ENCODE measurements at regions not wholly inside any gene's neighbourhood (a gene's known extent, or its start where the extent isn't known, plus 50 kb on each side); places are given as distances from the start of the nearest gene placed in this dataset.

DNA sequence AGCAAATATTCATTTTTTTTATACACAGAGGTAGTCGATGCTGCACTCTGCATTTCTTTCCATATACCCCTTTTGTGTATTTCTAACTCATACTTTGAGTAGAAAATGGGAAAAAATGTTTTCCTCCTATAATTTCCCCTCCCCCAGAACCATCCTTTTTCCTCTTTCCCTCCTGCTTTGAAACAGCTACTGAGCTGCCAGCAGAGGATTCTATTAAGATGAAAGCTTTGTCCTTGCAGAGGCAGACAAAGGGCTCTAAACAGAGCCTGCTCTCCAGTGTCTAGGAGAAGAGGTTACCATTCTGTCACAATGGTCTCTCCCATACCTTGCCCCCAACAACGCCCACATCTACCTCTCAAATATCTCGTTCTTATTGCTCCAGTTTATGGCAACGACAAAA lies 74.6 kb upstream of the OSBPL8 start:
- Histone ChIP-seq H3K4me1 (ENCODE audit: control insufficient read depth, insufficient read depth, low read length) (peaks cover 36% of the 10 kb centered on the region), H3K27ac (ENCODE audit: low read depth, low read length) (no peak overlapping the region), H3K27me3 (ENCODE audit: control insufficient read depth, insufficient read depth, low read length) (no peaks in the 10 kb centered on the region), H3K4me3 (ENCODE audit: low read depth, low read length) (no peak overlapping the region), H3K9me3 (ENCODE audit: control insufficient read depth, insufficient read depth, low read depth, low read length) (no peaks in the 10 kb centered on the region), H3K36me3 (ENCODE audit: control insufficient read depth, insufficient read depth, low read length) (no peaks in the 10 kb centered on the region), H3K9ac (ENCODE audit: low read length) (no peak overlapping the region)

DNA sequence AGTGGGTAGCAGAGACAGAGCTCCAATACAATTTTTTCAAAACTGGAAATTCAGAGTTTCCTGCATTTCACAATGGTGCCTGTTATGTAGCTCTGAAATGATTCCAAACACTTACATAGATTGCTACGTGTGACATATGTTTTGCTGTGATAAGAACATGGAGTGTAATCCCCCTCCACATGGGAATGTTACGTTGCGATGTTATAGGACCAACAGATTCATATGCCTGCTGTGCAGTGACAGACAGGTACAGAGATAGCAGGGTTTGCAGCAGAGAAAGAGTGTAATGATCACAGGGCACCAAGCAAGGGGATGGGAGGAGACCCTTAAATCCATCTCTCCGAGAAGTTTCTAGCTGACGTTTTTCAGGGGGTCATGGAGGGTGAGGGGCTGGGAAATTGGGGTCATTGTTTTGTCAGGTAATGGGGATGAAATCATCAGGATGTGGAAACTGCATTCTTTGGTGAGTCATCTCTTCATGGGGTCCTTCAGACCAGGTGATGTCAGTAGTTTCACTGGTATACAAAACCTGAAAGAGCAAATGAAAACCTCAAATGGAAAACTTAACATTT lies 76.6 kb upstream of the OSBPL8 start:
- no peaks in the 10 kb centered on the region for H3K9me3 ChIP-seq (ENCODE audit: control insufficient read depth, insufficient read depth, low read depth, low read length)
- no peak overlapping the region for H3K27ac ChIP-seq (ENCODE audit: low read depth, low read length)
- peaks cover 29% of the 10 kb centered on the region for H3K4me1 ChIP-seq (ENCODE audit: control insufficient read depth, insufficient read depth, low read length)
- H3K36me3 ChIP-seq (ENCODE audit: control insufficient read depth, insufficient read depth, low read length), result no peaks in the 10 kb centered on the region
- peak overlapping the region; percentile 60 for H3K9ac ChIP-seq (ENCODE audit: low read length)
- no peak overlapping the region for H3K4me3 ChIP-seq (ENCODE audit: low read depth, low read length)
- no peaks in the 10 kb centered on the region for H3K27me3 ChIP-seq (ENCODE audit: control insufficient read depth, insufficient read depth, low read length)

GRCh38 chr12:76637807-76638206 lies 78.2 kb upstream of the OSBPL8 start:
- H3K36me3 ChIP-seq (ENCODE audit: control insufficient read depth, insufficient read depth, low read length), result no peaks in the 10 kb centered on the region
- no peak overlapping the region for H3K9ac ChIP-seq (ENCODE audit: low read length)
- no peak overlapping the region for H3K27ac ChIP-seq (ENCODE audit: low read depth, low read length)
- H3K27me3 ChIP-seq (ENCODE audit: control insufficient read depth, insufficient read depth, low read length), result no peaks in the 10 kb centered on the region
- H3K9me3 ChIP-seq (ENCODE audit: control insufficient read depth, insufficient read depth, low read depth, low read length), result no peaks in the 10 kb centered on the region
- no peak overlapping the region for H3K4me3 ChIP-seq (ENCODE audit: low read depth, low read length)
- H3K4me1 ChIP-seq (ENCODE audit: control insufficient read depth, insufficient read depth, low read length), result peaks cover 26% of the 10 kb centered on the region

DNA sequence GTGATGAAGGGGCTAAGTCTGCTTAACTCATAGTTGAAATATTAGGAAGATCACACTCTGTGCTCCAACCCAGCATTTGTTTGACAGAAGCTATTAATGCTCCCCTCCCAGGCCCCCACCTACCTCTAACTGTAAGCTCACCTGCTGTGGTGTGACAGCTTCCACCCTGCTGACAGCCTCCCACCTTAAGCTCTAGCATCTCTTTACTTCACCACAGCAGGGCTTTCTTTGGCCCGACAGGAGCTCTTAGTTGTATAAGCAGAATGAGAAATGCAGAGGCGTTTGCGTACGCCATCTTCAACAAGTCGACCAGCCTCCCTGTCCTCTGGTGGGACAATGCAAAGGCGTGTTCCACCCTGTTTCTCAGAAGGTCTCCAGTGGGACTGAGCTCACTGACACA lies 80.1 kb upstream of the OSBPL8 start:
- no peak overlapping the region for H3K9ac ChIP-seq (ENCODE audit: low read length)
- H3K36me3 ChIP-seq (ENCODE audit: control insufficient read depth, insufficient read depth, low read length), result no peaks in the 10 kb centered on the region
- H3K27me3 ChIP-seq (ENCODE audit: control insufficient read depth, insufficient read depth, low read length), result no peaks in the 10 kb centered on the region
- H3K4me3 ChIP-seq (ENCODE audit: low read depth, low read length), result no peak overlapping the region
- H3K27ac ChIP-seq (ENCODE audit: low read depth, low read length), result no peak overlapping the region
- peaks cover 10% of the 10 kb centered on the region; the same call in 1 of the 2 replicates for H3K4me1 ChIP-seq (ENCODE audit: control insufficient read depth, insufficient read depth, low read length)
- H3K9me3 ChIP-seq (ENCODE audit: control insufficient read depth, insufficient read depth, low read depth, low read length), result no peaks in the 10 kb centered on the region

DNA sequence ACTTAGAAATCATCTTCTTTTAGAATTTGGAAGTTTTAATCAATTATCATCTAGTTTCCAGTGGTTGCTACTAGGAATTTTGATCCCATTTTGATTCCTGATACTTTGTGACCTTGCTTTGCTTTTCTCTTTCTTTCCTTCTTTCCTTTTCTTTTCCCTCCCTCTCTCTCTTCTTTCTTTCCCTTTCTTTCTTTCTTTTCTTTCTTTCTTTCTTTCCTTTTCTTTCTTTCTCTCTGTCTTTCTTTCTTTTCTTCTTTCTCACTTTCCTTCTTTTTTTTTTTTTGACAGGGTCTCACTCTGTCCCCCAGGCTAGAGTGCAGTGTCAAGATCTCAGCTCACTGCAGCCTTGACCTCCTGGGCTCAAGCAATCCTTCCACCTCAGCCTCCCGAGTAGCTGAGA lies 81.5 kb upstream of the OSBPL8 start:
- H3K27ac ChIP-seq (ENCODE audit: low read depth, low read length), result no peak overlapping the region
- no peak overlapping the region for H3K9ac ChIP-seq (ENCODE audit: low read length)
- H3K27me3 ChIP-seq (ENCODE audit: control insufficient read depth, insufficient read depth, low read length), result no peaks in the 10 kb centered on the region
- H3K9me3 ChIP-seq (ENCODE audit: control insufficient read depth, insufficient read depth, low read depth, low read length), result no peaks in the 10 kb centered on the region
- no peaks in the 10 kb centered on the region for H3K36me3 ChIP-seq (ENCODE audit: control insufficient read depth, insufficient read depth, low read length)
- H3K4me1 ChIP-seq (ENCODE audit: control insufficient read depth, insufficient read depth, low read length), result peaks cover 7% of the 10 kb centered on the region; the same call in 1 of the 2 replicates
- no peak overlapping the region for H3K4me3 ChIP-seq (ENCODE audit: low read depth, low read length)

GRCh38 chr12:76641961-76642360 lies 82.4 kb upstream of the OSBPL8 start:
- Histone ChIP-seq H3K27me3 (ENCODE audit: control insufficient read depth, insufficient read depth, low read length) (no peaks in the 10 kb centered on the region), H3K9me3 (ENCODE audit: control insufficient read depth, insufficient read depth, low read depth, low read length) (no peaks in the 10 kb centered on the region), H3K9ac (ENCODE audit: low read length) (no peak overlapping the region), H3K4me1 (ENCODE audit: control insufficient read depth, insufficient read depth, low read length) (no peaks in the 10 kb centered on the region), H3K27ac (ENCODE audit: low read depth, low read length) (no peak overlapping the region), H3K36me3 (ENCODE audit: control insufficient read depth, insufficient read depth, low read length) (no peaks in the 10 kb centered on the region), H3K4me3 (ENCODE audit: low read depth, low read length) (no peak overlapping the region)

- Histone ChIP-seq H3K9ac (ENCODE audit: low read length) (no peak overlapping the region), H3K9me3 (ENCODE audit: control insufficient read depth, insufficient read depth, low read depth, low read length) (no peaks in the 10 kb centered on the region), H3K27me3 (ENCODE audit: control insufficient read depth, insufficient read depth, low read length) (no peaks in the 10 kb centered on the region), H3K36me3 (ENCODE audit: control insufficient read depth, insufficient read depth, low read length) (no peaks in the 10 kb centered on the region), H3K27ac (ENCODE audit: low read depth, low read length) (no peak overlapping the region), H3K4me1 (ENCODE audit: control insufficient read depth, insufficient read depth, low read length) (no peaks in the 10 kb centered on the region), H3K4me3 (ENCODE audit: low read depth, low read length) (no peak overlapping the region)
These were observed 83.9 kb upstream of the OSBPL8 start for GRCh38 chr12:76643438-76643837.

GRCh38 chr12:76644950-76645349 lies 85.4 kb upstream of the OSBPL8 start:
- Histone ChIP-seq H3K4me3 (ENCODE audit: low read depth, low read length) (no peak overlapping the region), H3K27me3 (ENCODE audit: control insufficient read depth, insufficient read depth, low read length) (no peaks in the 10 kb centered on the region), H3K27ac (ENCODE audit: low read depth, low read length) (no peak overlapping the region), H3K4me1 (ENCODE audit: control insufficient read depth, insufficient read depth, low read length) (no peaks in the 10 kb centered on the region), H3K36me3 (ENCODE audit: control insufficient read depth, insufficient read depth, low read length) (no peaks in the 10 kb centered on the region), H3K9me3 (ENCODE audit: control insufficient read depth, insufficient read depth, low read depth, low read length) (no peaks in the 10 kb centered on the region), H3K9ac (ENCODE audit: low read length) (no peak overlapping the region)

- H3K9ac ChIP-seq (ENCODE audit: low read length), result no peak overlapping the region
- H3K36me3 ChIP-seq (ENCODE audit: control insufficient read depth, insufficient read depth, low read length), result no peaks in the 10 kb centered on the region
- H3K4me1 ChIP-seq (ENCODE audit: control insufficient read depth, insufficient read depth, low read length), result no peaks in the 10 kb centered on the region
- no peaks in the 10 kb centered on the region for H3K9me3 ChIP-seq (ENCODE audit: control insufficient read depth, insufficient read depth, low read depth, low read length)
- no peak overlapping the region for H3K4me3 ChIP-seq (ENCODE audit: low read depth, low read length)
- H3K27ac ChIP-seq (ENCODE audit: low read depth, low read length), result no peak overlapping the region
- no peaks in the 10 kb centered on the region for H3K27me3 ChIP-seq (ENCODE audit: control insufficient read depth, insufficient read depth, low read length)
These were observed 86.4 kb upstream of the OSBPL8 start for GRCh38 chr12:76645934-76646333.

DNA sequence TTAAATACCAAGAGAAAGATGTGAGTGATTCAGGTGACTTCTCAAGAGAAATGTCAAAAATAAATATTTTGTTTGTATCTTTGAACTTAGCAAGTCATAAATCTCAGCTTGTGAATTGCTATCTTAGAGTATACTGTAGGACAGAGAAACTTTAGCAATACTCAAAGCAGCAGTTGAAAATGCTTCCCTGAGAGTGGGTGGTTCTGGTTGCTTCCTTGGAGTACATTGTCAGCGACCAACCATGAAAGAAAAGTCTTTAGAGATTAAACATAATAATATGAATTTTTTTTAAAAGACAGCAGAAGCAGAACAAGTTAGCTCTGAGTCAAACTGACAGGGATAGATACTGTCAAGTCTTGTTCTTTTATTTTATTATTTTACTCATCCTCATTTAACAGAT lies 86.8 kb upstream of the OSBPL8 start:
- no peak overlapping the region for H3K4me3 ChIP-seq (ENCODE audit: low read depth, low read length)
- H3K27me3 ChIP-seq (ENCODE audit: control insufficient read depth, insufficient read depth, low read length), result no peaks in the 10 kb centered on the region
- H3K36me3 ChIP-seq (ENCODE audit: control insufficient read depth, insufficient read depth, low read length), result no peaks in the 10 kb centered on the region
- no peak overlapping the region for H3K9ac ChIP-seq (ENCODE audit: low read length)
- no peak overlapping the region for H3K27ac ChIP-seq (ENCODE audit: low read depth, low read length)
- H3K9me3 ChIP-seq (ENCODE audit: control insufficient read depth, insufficient read depth, low read depth, low read length), result no peaks in the 10 kb centered on the region
- no peaks in the 10 kb centered on the region for H3K4me1 ChIP-seq (ENCODE audit: control insufficient read depth, insufficient read depth, low read length)

- Histone ChIP-seq H3K9ac (ENCODE audit: low read length) (no peak overlapping the region), H3K9me3 (ENCODE audit: control insufficient read depth, insufficient read depth, low read depth, low read length) (no peaks in the 10 kb centered on the region), H3K36me3 (ENCODE audit: control insufficient read depth, insufficient read depth, low read length) (no peaks in the 10 kb centered on the region), H3K4me1 (ENCODE audit: control insufficient read depth, insufficient read depth, low read length) (no peaks in the 10 kb centered on the region), H3K27me3 (ENCODE audit: control insufficient read depth, insufficient read depth, low read length) (no peaks in the 10 kb centered on the region), H3K27ac (ENCODE audit: low read depth, low read length) (no peak overlapping the region), H3K4me3 (ENCODE audit: low read depth, low read length) (no peak overlapping the region)
These were observed 89.5 kb upstream of the OSBPL8 start for GRCh38 chr12:76649099-76649498.

GRCh38 chr12:76652402-76652801 lies 92.8 kb upstream of the OSBPL8 start:
- H3K9me3 ChIP-seq (ENCODE audit: control insufficient read depth, insufficient read depth, low read depth, low read length), result no peaks in the 10 kb centered on the region
- no peaks in the 10 kb centered on the region for H3K4me1 ChIP-seq (ENCODE audit: control insufficient read depth, insufficient read depth, low read length)
- H3K4me3 ChIP-seq (ENCODE audit: low read depth, low read length), result no peak overlapping the region
- H3K36me3 ChIP-seq (ENCODE audit: control insufficient read depth, insufficient read depth, low read length), result no peaks in the 10 kb centered on the region
- no peak overlapping the region for H3K9ac ChIP-seq (ENCODE audit: low read length)
- H3K27me3 ChIP-seq (ENCODE audit: control insufficient read depth, insufficient read depth, low read length), result no peaks in the 10 kb centered on the region
- no peak overlapping the region for H3K27ac ChIP-seq (ENCODE audit: low read depth, low read length)
